ENCODE measurements at regions not wholly inside any gene's neighbourhood (a gene's known extent, or its start where the extent isn't known, plus 50 kb on each side); places are given as distances from the start of the nearest gene placed in this dataset.

- no peak for DNase-seq (ENCODE audit: low spot score)
Measured at GRCh38 chr21:18191139-18191538, 53.5 kb upstream of the CHODL start.

DNA sequence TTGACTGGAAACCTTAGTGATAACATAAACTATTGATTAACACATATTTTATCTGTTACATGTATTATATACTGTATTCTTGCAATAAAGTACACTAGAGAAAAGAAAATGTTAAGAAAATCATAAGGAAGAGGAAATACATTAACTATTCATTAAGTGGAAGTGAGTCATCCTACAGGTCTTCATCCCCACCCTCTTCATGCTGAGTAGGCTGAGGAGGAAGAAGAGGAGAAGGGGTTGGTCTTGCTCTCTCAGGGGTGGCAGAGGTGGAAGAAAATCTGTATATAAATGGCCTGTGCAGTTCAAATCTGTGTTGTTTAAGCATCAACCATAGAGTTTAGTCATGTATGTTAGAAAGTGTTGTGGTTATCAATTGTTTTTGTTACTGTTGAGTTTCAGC is 66.1 kb upstream of the CHODL start:
- DNase-seq (ENCODE audit: low spot score), result no peak

GRCh38 chr21:18174370-18174769 is 70.3 kb upstream of the CHODL start:
- no peak for DNase-seq (ENCODE audit: low spot score)

DNA sequence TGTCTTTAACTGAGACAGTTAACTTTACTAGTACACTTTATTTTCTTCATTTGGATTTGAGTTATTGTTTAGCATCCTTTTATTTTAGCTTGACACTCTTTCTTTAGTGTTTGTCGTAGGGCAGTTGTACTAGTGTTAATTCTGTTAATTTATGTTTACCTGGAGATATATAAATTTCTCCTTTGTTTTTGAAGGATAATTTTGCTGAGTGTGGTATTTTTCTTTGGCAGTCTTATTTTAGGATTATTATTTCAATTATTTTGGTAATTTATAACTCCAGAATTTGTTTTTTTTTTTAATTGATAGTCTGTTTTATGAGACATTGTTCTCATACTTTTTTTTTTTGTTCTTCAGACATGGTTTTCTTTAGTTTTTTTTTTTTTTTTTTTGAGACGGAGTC is 73.8 kb upstream of the CHODL start:
- DNase-seq (ENCODE audit: low spot score), result no peak

GRCh38 chr21:18170221-18170620 is 74.4 kb upstream of the CHODL start:
- DNase-seq (ENCODE audit: low spot score), result no peak

DNA sequence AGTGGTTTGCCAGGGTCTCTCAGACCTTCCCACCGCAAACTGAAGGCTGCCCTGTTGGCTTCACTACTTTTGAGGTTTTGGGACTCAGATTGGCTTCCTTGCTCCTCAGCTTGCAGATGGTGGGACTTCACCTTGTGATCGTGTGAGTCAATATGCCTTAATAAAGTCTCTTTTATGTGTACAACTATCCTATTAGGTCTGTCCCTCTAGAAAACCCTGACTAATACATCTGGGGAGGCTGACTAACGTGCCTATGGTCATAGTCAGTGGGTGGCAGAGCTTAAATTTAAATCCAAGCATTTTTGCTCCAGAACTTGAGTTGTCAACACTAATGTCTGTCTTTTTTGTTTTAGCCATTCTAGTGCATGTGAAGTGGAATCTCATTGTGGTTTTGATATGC is 76.5 kb upstream of the CHODL start:
- no peak for DNase-seq (ENCODE audit: low spot score)

DNA sequence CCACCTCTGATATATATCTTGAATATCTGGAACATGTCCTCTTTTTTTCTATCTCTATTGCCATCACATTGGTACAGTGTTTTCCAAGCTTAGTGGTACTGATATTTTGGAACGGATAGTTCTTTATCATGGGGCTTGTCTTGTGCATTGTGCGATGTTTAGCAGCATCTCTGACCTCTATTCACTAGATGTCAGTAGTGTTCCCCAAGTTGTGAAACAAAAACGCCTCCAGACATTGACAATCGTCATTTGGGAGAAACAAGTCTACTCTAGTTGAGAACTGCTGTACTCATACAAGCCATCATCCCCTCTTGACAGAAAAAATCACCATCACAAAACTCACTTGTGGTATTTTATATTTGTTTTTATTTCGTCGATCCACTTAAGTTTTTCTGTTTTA is 79.7 kb upstream of the CHODL start:
- DNase-seq (ENCODE audit: low spot score), result no peak

DNA sequence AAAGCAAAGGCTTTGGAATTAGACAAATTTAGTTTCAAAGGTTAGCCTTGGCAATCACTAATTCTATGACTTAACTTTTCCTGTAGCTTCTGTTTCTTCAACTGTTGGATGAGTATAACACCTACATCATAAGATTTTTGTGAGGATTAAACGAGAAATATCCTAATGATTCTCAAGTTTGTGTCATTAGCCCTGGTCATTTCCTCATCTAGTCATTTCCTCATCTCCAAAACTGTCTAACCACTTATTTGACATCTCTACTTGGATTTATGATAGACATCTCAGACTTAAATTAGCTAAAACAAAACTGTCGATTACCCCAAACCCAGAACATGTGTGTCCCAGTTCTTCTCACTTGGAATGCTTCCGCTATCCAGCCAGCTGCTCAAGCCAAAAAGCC is 80.2 kb upstream of the CHODL start:
- no peak for DNase-seq (ENCODE audit: low spot score)

DNA sequence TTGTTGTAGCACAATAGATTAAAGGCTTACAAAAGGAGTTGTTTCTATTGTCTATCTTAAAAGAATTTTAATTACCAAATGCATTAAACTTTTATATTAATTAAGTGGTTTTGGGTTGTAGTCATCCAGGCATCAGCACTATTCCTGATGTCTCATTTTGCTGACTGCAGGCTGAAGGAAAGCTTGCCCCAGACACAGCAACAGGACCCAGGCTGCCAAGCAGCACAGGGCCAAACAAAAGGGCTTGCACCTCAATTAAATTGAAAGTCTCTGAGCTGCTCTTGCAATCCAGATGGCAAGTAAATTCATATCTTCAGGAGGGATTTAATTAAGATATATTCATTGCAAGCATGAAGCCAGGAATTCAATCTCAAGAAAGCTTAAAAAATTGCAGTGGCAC is 80.7 kb upstream of the CHODL start:
- DNase-seq (ENCODE audit: low spot score), result no peak

GRCh38 chr21:18161841-18162240 is 82.8 kb upstream of the CHODL start:
- DNase-seq (ENCODE audit: low spot score), result no peak

DNA sequence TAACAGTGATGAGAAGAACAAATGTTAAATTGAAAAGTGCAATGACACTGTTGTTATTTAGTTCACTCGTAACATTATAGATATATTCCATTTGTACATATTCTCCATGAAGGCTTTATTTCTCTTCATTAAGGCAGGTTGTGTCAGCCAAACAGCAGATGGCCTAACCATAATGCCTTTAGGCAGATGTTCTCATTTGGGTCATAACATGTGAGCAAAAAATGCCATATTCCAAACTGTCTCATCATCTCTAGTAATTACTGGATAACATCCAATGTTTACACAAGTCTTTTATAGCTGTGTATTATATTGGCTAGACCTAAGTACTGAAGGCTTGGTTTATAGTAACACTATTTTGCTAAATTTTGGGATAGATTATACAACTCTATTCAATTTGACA is 87.2 kb upstream of the CHODL start:
- no peak for DNase-seq (ENCODE audit: low spot score)

- no peak for DNase-seq (ENCODE audit: low spot score)
Measured at GRCh38 chr21:18155508-18156193, 89.0 kb upstream of the CHODL start.

- no peak for DNase-seq (ENCODE audit: low spot score)
Measured at GRCh38 chr21:18153063-18153462, 91.6 kb upstream of the CHODL start.

DNA sequence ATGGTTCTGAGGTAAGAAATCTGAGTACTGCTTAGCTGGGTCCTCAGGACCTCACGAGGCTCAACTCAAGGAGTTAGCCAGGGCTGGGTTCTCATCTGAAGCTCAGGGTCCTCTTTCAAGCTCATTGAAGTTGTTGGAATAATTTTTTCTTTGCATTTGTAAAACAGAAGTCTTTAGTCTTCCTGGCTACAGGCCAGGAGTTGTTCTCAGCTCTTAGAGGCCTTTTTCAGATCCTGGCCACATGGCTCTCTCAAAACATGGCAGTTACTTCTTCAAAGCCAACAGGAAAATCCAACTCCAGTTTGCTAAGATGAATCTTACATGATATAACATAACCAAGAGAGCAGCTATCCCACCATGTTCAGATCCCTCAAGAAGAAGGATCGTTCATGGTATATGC is 92.3 kb upstream of the CHODL start:
- DNase-seq (ENCODE audit: low spot score), result no peak

DNA sequence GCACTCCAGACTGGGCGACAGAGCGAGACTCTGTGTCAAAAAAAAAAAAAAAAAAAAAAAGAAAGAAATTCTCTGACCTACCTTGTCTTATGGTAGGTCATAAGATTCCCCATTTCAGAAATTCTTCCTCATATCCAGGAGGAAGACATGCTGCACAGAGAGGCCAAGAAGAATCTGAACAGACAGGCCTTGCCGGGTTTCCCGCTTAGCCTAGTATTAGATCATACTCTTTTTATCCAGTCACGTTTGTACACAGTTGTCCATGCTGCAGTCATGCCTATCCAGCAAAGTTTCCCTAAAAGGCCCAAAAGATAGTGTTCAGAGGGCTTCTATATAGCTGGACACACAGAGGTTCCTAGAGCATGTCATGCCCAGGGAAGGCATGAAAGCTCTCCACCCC is 93.6 kb upstream of the CHODL start:
- no peak for DNase-seq (ENCODE audit: low spot score)

DNA sequence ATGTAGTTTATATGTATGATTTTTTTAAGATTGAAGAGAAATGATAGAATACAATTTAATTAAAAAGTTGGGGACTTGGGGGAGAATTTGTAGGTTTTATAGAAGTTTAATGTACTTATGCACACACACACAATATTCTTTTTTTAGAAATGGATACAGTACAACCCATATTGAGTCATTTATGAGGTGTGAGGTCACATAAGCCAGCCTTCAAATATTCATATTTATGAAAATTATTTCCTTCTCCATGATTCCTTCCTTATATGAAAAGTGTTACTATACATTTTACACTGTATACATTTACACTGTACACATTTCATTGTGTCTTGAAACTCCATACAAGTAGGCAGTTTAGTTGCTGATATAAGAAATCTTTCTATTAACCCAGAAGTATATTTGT is 96.2 kb upstream of the CHODL start:
- no peak for DNase-seq (ENCODE audit: low spot score)

DNA sequence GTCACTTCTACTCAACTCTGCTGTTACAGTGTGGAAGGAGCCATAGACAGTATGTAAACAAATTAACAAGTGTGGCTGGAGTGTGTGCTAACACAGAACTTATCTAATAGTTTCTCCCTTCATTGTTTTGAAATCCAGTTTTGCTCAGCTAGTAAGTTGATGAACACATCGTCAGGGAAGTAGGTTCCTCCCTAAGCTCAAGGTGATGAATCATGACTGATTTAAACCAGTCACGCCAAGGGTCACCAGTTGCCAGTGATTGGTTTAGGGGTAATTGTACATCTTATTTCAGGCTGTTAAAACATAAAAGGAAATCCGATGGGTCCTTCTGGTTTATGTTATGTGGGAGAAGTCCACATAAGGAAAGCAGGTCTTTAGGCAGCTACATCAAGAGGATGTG is 97.0 kb upstream of the CHODL start:
- DNase-seq (ENCODE audit: low spot score), result no peak

- DNase-seq (ENCODE audit: low spot score), result no peak
Measured at GRCh38 chr21:18146820-18147219, 97.8 kb upstream of the CHODL start.

GRCh38 chr21:18144339-18144738 is 100.3 kb upstream of the CHODL start:
- DNase-seq (ENCODE audit: low spot score), result no peak

DNA sequence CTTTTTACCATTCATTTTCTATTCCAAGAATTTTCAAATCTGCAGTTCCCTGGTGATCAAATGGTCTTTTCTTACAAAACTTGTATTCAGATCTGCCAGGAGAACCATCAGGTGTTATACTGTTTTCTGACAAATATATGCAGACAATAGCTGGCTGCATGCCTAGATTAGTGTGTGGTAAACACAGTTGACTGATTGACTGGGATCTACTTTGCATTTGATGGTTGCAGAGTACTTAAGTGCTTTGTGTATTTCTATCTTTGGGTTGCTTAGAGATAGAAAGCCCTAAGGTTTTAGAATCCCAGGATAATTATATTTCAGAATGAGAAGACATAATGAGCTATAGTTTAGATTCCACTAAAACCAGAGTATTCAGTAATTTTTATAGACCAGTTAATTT is 102.0 kb upstream of the CHODL start:
- DNase-seq (ENCODE audit: low spot score), result no peak

DNA sequence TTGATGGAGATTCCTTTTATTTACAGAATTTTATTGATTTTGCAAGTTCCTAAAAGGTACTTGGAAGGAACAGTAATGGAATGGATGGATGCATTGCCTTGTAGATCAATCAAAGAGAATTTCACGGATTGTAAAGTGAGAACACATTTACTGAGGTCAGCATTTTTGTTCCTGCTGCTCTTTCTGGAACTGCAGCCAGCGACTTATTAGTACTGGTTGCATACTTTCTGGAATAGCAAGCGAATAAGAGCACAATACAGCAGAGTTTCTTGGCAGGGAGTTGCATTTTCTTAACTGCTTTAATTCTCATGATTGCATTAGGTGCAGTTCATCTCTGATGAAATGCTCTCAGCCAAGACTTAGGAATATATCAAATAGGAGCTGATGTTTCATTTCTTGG is 106.1 kb upstream of the CHODL start:
- DNase-seq (ENCODE audit: low spot score), result no peak

DNA sequence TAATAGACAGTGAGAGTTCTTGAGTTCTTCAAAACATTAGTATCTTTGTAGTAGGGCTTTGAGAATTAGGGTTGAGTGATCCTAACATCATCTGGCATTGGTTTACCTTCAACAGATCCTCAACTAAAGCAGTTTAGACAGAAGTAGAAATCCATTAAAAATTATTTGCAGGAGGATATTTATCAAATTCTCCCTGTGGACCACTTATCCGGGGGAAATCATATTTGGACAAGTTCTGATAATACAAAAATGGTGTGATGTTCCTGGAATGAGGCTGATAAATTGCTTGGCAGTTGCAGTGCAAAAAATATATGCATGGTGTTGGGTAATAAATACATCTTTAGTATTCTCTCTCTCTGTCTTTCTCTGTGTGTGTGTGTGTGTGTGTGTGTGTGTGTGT is 115.1 kb upstream of the CHODL start:
- no peak for DNase-seq (ENCODE audit: low spot score)

- no peak for DNase-seq (ENCODE audit: low spot score)
Measured at GRCh38 chr21:18118566-18118965, 126.1 kb upstream of the CHODL start.

DNA sequence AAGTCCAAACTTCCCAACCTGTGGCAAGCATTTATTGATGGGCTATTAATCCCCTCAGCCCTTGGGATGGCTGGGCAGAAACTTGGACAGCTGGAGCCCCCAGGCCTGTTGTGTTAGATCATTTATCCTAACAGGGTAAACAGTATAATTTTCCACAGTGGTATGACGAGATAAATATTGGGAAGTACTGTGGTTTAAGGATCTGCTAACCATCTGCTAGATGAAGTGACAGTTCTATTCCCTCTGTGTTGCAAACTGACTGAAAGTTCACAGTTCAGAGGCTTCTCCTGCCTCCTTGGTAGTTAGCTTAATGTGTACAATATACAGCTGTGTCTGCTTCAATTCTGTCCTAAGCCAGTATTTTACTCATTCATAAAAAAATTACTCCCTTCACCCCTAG is 127.5 kb upstream of the CHODL start:
- DNase-seq (ENCODE audit: low spot score), result no peak

DNA sequence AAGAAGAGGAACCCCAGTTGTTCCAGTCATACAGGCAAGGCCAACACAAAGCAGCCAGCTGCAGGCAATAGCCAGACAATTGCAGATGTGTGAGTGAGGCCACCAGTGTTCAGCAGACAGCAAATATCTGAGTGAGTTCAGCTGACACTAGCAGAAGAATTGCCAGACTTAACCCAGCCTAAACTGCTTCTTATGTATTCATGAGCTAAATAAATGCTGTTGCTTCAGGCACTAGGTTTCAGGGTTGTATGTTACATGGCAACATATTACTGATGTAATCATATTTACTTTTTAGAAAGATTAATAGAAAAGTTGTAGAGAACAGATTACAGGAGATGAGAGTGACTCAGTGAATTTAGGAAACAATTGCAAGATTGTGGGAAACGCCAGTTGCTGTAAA is 129.8 kb upstream of the CHODL start:
- no peak for DNase-seq (ENCODE audit: low spot score)

All from ecto neural progenitor cell (in vitro differentiated cells).